Activated naive CD4-positive, alpha-beta T cell treated with anti-CD3 and anti-CD28 coated beads for 36 hours (primary cell): ENCODE measurements at regions not wholly inside any gene's neighbourhood (a gene's known extent, or its start where the extent isn't known, plus 50 kb on each side); places are given as distances from the start of the nearest gene placed in this dataset.
"Not testable (repeated sequence)": the region's sequence is repeated elsewhere in the genome, so short reads cannot be mapped to it uniquely, and the experiment has no call there.

ENCODE experiments used
- CTCF ChIA-PET: fragments of 350-600 bp; sonication (Branson Sonifier 250); formaldehyde crosslinking; loops from one replicate; lab custom pipeline; 2021; ENCODE audit warnings: antibody characterized with exemption; lab: Charles Lee
- DNase-seq: peaks from one replicate; pipeline ENCODE4 v3.0.0-alpha.2; 2020
- H3K27ac Mint-ChIP-seq: one replicate; pipeline ENCODE4 v1.8.0; 2021; ENCODE audit warnings: mild to moderate bottlenecking, mixed read lengths
- H3K27me3 Mint-ChIP-seq: one replicate; pipeline ENCODE4 v1.8.0; 2021; ENCODE audit warnings: low read depth, mixed read lengths
- H3K36me3 Mint-ChIP-seq: one replicate; pipeline ENCODE4 v1.8.0; 2021; ENCODE audit warnings: low read depth, mixed read lengths
- H3K4me1 Mint-ChIP-seq: one replicate; pipeline ENCODE4 v1.8.0; 2021; ENCODE audit warnings: low read depth, mixed read lengths
- H3K4me3 Mint-ChIP-seq: one replicate; pipeline ENCODE4 v1.8.0; 2021; ENCODE audit warnings: mild to moderate bottlenecking, moderate library complexity, mixed read lengths
- H3K9me3 Mint-ChIP-seq: one replicate; pipeline ENCODE4 v1.8.0; 2021; ENCODE audit warnings: mixed read lengths
- intact Hi-C: fragments of 100-400 bp; cut with micrococcal nuclease; formaldehyde crosslinking; loops from one replicate; pipeline ENCODE4 v1.15.1; 2023

DNA sequence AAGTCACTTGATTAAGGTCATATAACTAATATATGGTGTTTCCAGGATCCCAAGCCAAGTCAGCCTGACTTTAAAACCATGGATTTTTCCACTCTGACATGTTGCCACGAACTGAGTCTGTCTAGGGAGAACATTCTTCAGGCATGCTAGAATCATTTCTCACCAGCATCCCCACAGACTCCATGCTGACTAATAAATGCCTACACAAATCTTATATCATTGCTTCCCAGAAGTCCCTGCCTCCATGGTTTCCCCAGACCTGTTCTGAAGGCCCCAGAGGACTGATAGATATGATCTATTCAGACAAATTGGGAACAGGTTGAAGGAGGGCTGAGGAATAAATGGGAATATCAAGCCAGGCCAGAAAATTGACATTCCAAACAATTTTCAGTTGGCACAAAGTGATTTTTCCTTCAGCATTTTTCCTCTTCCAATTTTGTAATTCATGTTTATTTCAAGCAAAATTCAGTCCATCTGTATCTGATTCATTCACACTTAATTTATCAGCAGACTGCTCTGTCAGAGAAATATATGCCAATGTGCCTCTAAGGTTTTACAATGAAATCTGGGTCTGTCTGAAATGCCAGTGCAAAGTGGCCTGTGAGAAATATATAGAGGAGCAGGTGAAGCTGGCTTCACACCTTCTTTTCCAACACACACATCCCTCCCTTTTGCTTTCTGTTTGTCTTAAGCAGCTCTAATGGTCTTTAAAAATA lies 413.6 kb upstream of the TNC start:
- no peak overlapping the region for H3K4me3 Mint-ChIP-seq
- peaks cover 15% of the 10 kb centered on the region for H3K27me3 Mint-ChIP-seq
- no peaks in the 10 kb centered on the region for H3K4me1 Mint-ChIP-seq
- no peaks in the 10 kb centered on the region for H3K36me3 Mint-ChIP-seq
- intact Hi-C loops = no loop called here
- CTCF ChIA-PET = no interaction called here
- H3K9me3 Mint-ChIP-seq = no peaks in the 10 kb centered on the region
- no peak overlapping the region for H3K27ac Mint-ChIP-seq
- no peak for DNase-seq

- DNase-seq = no peak
- Mint-ChIP-seq H3K27ac (no peak overlapping the region), H3K27me3 (peaks cover 13% of the 10 kb centered on the region), H3K36me3 (no peaks in the 10 kb centered on the region), H3K9me3 (no peaks in the 10 kb centered on the region), H3K4me1 (no peaks in the 10 kb centered on the region), H3K4me3 (no peak overlapping the region)
- intact Hi-C loops = no loop called here
- CTCF ChIA-PET = no interaction called here
These were observed 415.6 kb upstream of the TNC start for GRCh38 chr9:115533511-115533910.

DNA sequence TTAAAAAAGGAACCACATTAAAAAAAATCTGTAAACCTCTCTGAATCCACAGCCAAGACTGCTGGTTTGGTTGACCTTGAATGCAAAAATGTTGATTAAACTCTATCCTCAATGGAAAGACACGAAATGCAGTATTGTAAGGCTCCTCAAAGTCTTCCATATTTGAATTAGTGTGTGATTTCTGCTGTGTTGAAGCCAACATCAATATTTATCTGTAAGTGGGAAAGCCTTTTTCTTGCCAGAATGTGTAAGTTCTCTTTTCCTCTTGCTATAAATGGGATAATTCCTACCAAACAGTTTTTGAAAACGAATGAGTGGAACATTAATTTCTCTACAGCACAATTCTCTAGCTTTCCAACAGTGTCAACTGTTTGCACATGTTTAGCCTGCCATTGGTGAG lies 422.1 kb upstream of the TNC start:
- Mint-ChIP-seq H3K27ac (no peak overlapping the region), H3K4me1 (no peaks in the 10 kb centered on the region), H3K4me3 (no peak overlapping the region), H3K36me3 (no peaks in the 10 kb centered on the region), H3K9me3 (no peaks in the 10 kb centered on the region), H3K27me3 (peaks cover 2% of the 10 kb centered on the region)
- intact Hi-C loops = no loop called here
- CTCF ChIA-PET = no interaction called here
- DNase-seq = no peak

GRCh38 chr9:115543511-115543910 lies 425.6 kb upstream of the TNC start:
- CTCF ChIA-PET = interaction anchor here (0.6 kb wide), 1 partner anchor 81 kb away, joined by 3 read pairs; no protein-coding TSS in a partner anchor
- no peak for DNase-seq
- Mint-ChIP-seq H3K27ac (no peak overlapping the region), H3K9me3 (no peaks in the 10 kb centered on the region), H3K4me1 (no peaks in the 10 kb centered on the region), H3K36me3 (no peaks in the 10 kb centered on the region), H3K4me3 (no peak overlapping the region), H3K27me3 (no peaks in the 10 kb centered on the region)
- intact Hi-C loops = no loop called here

DNA sequence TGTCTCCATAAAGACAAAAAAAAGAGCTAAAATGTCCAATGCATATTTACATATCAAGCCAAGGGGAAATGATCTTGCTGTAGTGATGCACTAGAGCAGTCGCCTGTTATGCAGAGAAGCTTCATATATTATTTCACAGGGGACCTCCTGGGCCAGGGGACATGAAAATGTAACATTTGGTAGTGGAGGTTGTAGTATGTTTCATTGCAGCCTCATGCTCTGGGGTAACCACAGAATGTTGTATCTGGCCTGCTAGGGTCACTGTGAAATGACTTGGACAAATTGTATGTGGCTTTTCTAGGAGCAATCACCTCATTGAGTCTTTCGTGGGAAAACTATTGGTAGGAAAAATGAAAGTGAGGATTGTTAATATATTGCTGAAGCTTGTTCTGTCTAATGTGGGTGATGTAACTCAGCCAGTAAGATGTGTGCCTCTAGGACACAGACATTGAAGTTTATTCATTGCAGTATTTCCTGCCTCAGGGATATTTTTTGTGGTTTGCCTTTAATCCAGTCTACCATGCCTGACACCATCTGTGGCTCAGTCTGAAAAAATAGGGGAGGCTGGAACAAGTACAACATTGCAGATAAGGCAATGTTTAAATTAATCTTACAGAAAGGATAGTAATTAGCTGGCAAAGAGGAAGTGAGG lies 430.8 kb upstream of the TNC start:
- DNase-seq = no peak
- CTCF ChIA-PET = no interaction called here
- H3K4me1 Mint-ChIP-seq = no peaks in the 10 kb centered on the region
- no peaks in the 10 kb centered on the region for H3K36me3 Mint-ChIP-seq
- no peak overlapping the region for H3K4me3 Mint-ChIP-seq
- H3K27me3 Mint-ChIP-seq = peaks cover 4% of the 10 kb centered on the region
- intact Hi-C loops = no loop called here
- H3K9me3 Mint-ChIP-seq = no peaks in the 10 kb centered on the region
- H3K27ac Mint-ChIP-seq = no peak overlapping the region

DNA sequence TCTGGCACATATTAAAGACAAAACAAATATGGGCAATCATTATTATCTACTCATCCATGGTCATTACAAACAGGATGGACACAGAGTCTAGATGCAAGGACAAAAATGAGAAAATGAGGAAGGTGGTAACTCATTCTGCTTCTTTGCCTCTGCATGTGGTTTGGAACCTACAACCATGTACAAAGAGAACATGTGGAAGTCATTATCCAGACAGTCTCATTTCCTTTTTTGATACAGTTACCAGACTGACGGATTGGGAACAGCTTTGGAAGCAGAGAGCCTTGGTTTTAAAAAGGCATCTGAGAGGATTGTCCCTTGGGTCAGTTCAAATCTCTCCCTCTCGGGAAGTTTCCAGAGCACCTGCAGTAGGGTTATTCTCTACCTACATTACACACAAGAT lies 433.4 kb upstream of the TNC start:
- Mint-ChIP-seq H3K27me3 (peaks cover 4% of the 10 kb centered on the region), H3K27ac (no peak overlapping the region), H3K9me3 (peaks cover 12% of the 10 kb centered on the region), H3K4me1 (no peaks in the 10 kb centered on the region), H3K4me3 (no peak overlapping the region), H3K36me3 (no peaks in the 10 kb centered on the region)
- CTCF ChIA-PET = no interaction called here
- intact Hi-C loops = no loop called here
- DNase-seq = no peak

GRCh38 chr9:115553060-115553773 lies 435.3 kb upstream of the TNC start:
- H3K4me1 Mint-ChIP-seq = no peaks in the 10 kb centered on the region
- H3K9me3 Mint-ChIP-seq = peaks cover 23% of the 10 kb centered on the region
- H3K4me3 Mint-ChIP-seq = no peak overlapping the region
- intact Hi-C loops = no loop called here
- CTCF ChIA-PET = no interaction called here
- DNase-seq = no peak
- H3K27ac Mint-ChIP-seq = no peak overlapping the region
- H3K27me3 Mint-ChIP-seq = peaks cover 9% of the 10 kb centered on the region
- no peaks in the 10 kb centered on the region for H3K36me3 Mint-ChIP-seq

DNA sequence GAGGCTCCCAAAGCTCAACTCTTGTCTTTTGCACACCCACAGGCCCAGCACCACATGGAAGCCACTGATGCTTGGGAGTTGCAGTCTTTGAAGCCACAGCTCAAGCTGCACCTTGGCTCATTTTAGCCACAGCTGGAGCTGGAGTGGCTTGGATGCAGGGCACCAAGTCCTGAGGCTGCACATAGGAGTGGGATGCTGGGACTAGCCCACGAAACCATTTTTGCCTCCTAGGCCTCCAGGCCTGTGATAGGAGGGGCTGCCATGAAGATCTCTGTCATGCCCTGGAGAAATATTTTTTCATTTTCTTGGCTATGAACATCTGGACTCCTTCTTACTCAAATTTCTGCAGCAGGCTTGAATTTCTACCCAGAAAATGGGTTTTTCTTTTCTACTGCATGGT lies 438.5 kb upstream of the TNC start:
- no peaks in the 10 kb centered on the region for H3K4me1 Mint-ChIP-seq
- CTCF ChIA-PET = no interaction called here
- DNase-seq = no peak

DNA sequence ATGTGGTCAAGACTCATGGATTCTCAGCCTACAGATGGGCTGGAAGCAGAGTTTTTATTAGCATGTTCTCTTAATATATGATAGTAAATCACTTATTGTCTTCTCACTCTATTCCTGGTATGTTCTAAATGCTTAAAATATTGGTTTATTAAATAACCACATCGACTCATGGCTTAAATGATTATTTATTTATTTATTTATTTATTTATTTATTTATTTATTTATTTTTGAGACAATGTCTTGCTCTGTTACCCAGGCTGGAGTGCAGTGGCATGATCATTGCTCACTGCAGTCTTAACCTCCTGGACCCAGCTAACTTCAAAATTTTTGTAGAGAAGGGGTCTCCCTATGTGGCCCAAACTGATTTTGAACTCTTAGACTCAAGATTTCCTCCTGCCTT lies 457.2 kb upstream of the TNC start:
- Mint-ChIP-seq H3K9me3 (peaks cover 2% of the 10 kb centered on the region), H3K4me3 (no peak overlapping the region), H3K36me3 (no peaks in the 10 kb centered on the region), H3K27me3 (peaks cover 6% of the 10 kb centered on the region), H3K4me1 (no peaks in the 10 kb centered on the region), H3K27ac (no peak overlapping the region)
- CTCF ChIA-PET = no interaction called here
- intact Hi-C loops = no loop called here
- no peak for DNase-seq

More for the DNA sequence above, 438.5 kb upstream of the TNC start:
- no peak overlapping the region for H3K27ac Mint-ChIP-seq
- no peaks in the 10 kb centered on the region for H3K36me3 Mint-ChIP-seq
- intact Hi-C loops = no loop called here
- H3K9me3 Mint-ChIP-seq = peaks cover 23% of the 10 kb centered on the region
- H3K27me3 Mint-ChIP-seq = peaks cover 5% of the 10 kb centered on the region
- H3K4me3 Mint-ChIP-seq = no peak overlapping the region

GRCh38 chr9:115585458-115585857 lies 467.5 kb upstream of the TNC start:
- intact Hi-C loops, H3K4me1 Mint-ChIP-seq, CTCF ChIA-PET, H3K36me3 Mint-ChIP-seq, H3K27me3 Mint-ChIP-seq, H3K27ac Mint-ChIP-seq, DNase-seq, H3K9me3 Mint-ChIP-seq, H3K4me3 Mint-ChIP-seq: not testable (repeated sequence)

DNA sequence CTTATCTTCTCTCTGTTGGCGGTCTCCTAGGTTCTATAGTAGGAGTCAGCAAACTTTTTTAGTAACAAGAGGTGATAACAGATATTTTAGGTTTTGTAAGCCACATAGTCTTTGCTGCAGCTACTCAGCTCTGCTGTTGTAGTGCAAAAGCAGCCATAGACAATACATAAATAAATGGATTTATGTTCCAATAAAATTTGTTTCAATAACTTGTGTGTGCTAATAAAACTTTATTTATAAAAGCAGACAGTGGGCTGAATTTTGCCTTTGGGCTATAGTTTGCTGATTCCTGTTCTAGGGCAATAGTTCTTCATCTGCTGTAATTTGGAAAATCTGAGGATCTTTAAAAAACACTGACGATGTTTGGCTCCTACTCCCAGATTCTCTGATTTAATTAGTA lies 469.4 kb upstream of the TNC start:
- Mint-ChIP-seq H3K36me3 (no peaks in the 10 kb centered on the region), H3K4me1 (no peaks in the 10 kb centered on the region), H3K27me3 (peaks cover 7% of the 10 kb centered on the region), H3K9me3 (no peaks in the 10 kb centered on the region), H3K27ac (no peak overlapping the region), H3K4me3 (no peak overlapping the region)
- DNase-seq = no peak
- CTCF ChIA-PET = interaction anchor here (1.2 kb wide), 1 partner anchor 11 kb away, joined by 3 read pairs; no protein-coding TSS in a partner anchor
- intact Hi-C loops = no loop called here

DNA sequence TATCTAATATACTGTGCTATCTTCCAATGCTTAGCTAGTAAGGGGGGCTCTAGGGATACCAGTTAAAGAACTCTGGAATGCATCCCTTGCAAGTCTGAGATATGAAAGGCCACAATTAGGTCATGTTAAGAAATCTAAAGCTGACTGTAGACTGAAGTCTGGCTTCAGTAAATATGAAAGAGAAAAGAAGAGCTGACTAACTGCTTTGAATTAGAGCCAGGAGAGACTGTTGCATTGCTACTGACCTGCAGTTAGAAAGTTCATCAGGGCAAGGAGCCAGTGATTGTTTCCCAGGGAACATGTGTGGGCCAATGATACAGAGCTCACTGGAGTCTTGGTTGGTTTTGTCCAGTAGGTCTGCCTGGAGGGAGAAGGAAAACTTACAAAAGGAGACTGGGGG lies 472.1 kb upstream of the TNC start:
- Mint-ChIP-seq H3K27me3 (peaks cover 7% of the 10 kb centered on the region), H3K36me3 (no peaks in the 10 kb centered on the region)

More for the DNA sequence above, 472.1 kb upstream of the TNC start:
- Mint-ChIP-seq H3K27ac (no peak overlapping the region), H3K9me3 (no peaks in the 10 kb centered on the region), H3K4me1 (no peaks in the 10 kb centered on the region), H3K4me3 (no peak overlapping the region)
- intact Hi-C loops = loop anchor here (5.0 kb wide), 5 partner anchors 907 to 1272 kb away; partner anchors contain the start of gene TEX48
- CTCF ChIA-PET = interaction anchor here (0.5 to 1.1 kb wide), 3 partner anchors 222 to 982 kb away, joined by 3 to 5 read pairs (median 3); no protein-coding TSS in a partner anchor
- DNase-seq = no peak
